ENCODE measurements at regions not wholly inside any gene's neighbourhood (a gene's known extent, or its start where the extent isn't known, plus 50 kb on each side); places are given as distances from the start of the nearest gene placed in this dataset.

- H3K14ac ChIP-seq (replicated peaks; ENCODE audit: low read depth, low read length) = no peak overlapping the region
- H3K4me1 ChIP-seq (ENCODE audit: control insufficient read depth, insufficient read depth, low read length) = peaks cover 2% of the 10 kb centered on the region; the same call in 1 of the 2 replicates
- no peaks in the 10 kb centered on the region; the same call in 1 of the 2 replicates for H3K9me1 ChIP-seq (ENCODE audit: insufficient read depth, low read length)
- no peak overlapping the region for H4K8ac ChIP-seq (ENCODE audit: low read depth in 2 of 2, low read length in 2 of 2)
- no peak overlapping the region for H2AK9ac ChIP-seq (replicated peaks; ENCODE audit: low read depth, low read length, poor library complexity)
- H3K27ac ChIP-seq (ENCODE audit: insufficient read depth, low read length) = no peak overlapping the region
- H2BK20ac ChIP-seq (ENCODE audit: low read depth, low read length) = no peak overlapping the region
- H3K56ac ChIP-seq (ENCODE audit: extremely low read depth, insufficient read depth, low read length) = no peak overlapping the region
- no peak overlapping the region for H2BK5ac ChIP-seq (ENCODE audit: low read depth, low read length, poor library complexity, severe bottlenecking)
- no peaks in the 10 kb centered on the region for H3K9me3 ChIP-seq (ENCODE audit: control insufficient read depth, insufficient read depth, low read length)
- no peak overlapping the region for H3K18ac ChIP-seq (ENCODE audit: low read depth, low read length)
- H3K4me2 ChIP-seq (ENCODE audit: low read depth, low read length) = no peak overlapping the region
- no peak overlapping the region for H2BK120ac ChIP-seq (ENCODE audit: low read depth, low read length)
- no peak overlapping the region for H2AK5ac ChIP-seq (ENCODE audit: low read depth, low read length)
- TF ChIP-seq CHD1 (IDR thresholded peaks at IDR 0.05; ENCODE audit: low read depth, low read length) = no peak
- TF ChIP-seq SMC3 (IDR thresholded peaks at IDR 0.05; ENCODE audit: low read depth, low read length) = no peak
- no peak for TF ChIP-seq NFE2L2 (IDR thresholded peaks at IDR 0.05; ENCODE audit: low read depth, low read length)
- no peak for TF ChIP-seq CEBPB (IDR thresholded peaks at IDR 0.05; ENCODE audit: low read depth, low read length)
- no peak for TF ChIP-seq BHLHE40 (IDR thresholded peaks at IDR 0.05; ENCODE audit: low read depth, low read length)
- TF ChIP-seq CTCF (conservative IDR thresholded peaks at IDR 0.05; ENCODE audit: low read depth, low read length) = no peak
- no peak for TF ChIP-seq FOS (IDR thresholded peaks at IDR 0.05; ENCODE audit: low read depth, low read length)
- TF ChIP-seq ELK1 (IDR thresholded peaks at IDR 0.05; ENCODE audit: borderline replicate concordance, low read depth, low read length) = no peak
- TF ChIP-seq MXI1 (IDR thresholded peaks at IDR 0.05; ENCODE audit: borderline replicate concordance, low read depth, low read length) = no peak
- TF ChIP-seq POLR2A (IDR thresholded peaks at IDR 0.05; ENCODE audit: low read depth, low read length) = no peak
- no peak for TF ChIP-seq MAZ (IDR thresholded peaks at IDR 0.05; ENCODE audit: borderline replicate concordance, low read depth, low read length)
- TF ChIP-seq MAFK (IDR thresholded peaks at IDR 0.05; ENCODE audit: low read depth, low read length) = no peak
- TF ChIP-seq RCOR1 (IDR thresholded peaks at IDR 0.05; ENCODE audit: insufficient replicate concordance, low read length) = no peak
- no peak for TF ChIP-seq RAD21 (IDR thresholded peaks at IDR 0.05; ENCODE audit: low read length)
- in situ Hi-C loops (cut with MboI; ENCODE audit: low sequenced_read_pairs) (no loop called here), intact Hi-C loops (cut with micrococcal nuclease) (no loop called here), dilution Hi-C loops (cut with HindIII; ENCODE audit: low sequenced_read_pairs, unreplicated experiment) (no loop called here)
- DNase-seq (no peak), ATAC-seq (ENCODE audit: low read depth) (no peak)
- ChIA-PET CTCF (interaction anchor here (0.5 kb wide), 1 partner anchor 14 kb away, joined by 3 read pairs; no protein-coding TSS in a partner anchor), POLR2A (ENCODE audit: unreplicated experiment) (no interaction called here)
- no peak overlapping the region for H2BK15ac ChIP-seq (ENCODE audit: low read depth, low read length)
- H4K5ac ChIP-seq (ENCODE audit: low read depth, low read length) = no peak overlapping the region
- H2AFZ ChIP-seq (replicated peaks; ENCODE audit: low read length, poor library complexity) = no peak overlapping the region
- no peak overlapping the region for H4K91ac ChIP-seq (ENCODE audit: insufficient read depth, low read depth, low read length)
- BruUV-seq (replicated peaks) = no TSS peak
- no peaks in the 10 kb centered on the region for H3K36me3 ChIP-seq (ENCODE audit: control insufficient read depth, insufficient read depth, low read length)
- no peak overlapping the region for H3K4me3 ChIP-seq (ENCODE audit: insufficient read depth, low read depth, low read length)
- WGBS, 2 experiments (ENCODE audit: extremely low coverage in 2 of 2, insufficient read length in 1 of 2) = no CpG with 5 or more reads among the region's 4 CpGs
- H3K79me1 ChIP-seq (ENCODE audit: low read depth in 1 of 2, low read length in 2 of 2) = no peaks in the 10 kb centered on the region
- no peak overlapping the region for H3K4ac ChIP-seq (ENCODE audit: low read depth, low read length)
- H3K9ac ChIP-seq (ENCODE audit: low read depth, low read length) = no peak overlapping the region
- H4K20me1 ChIP-seq (ENCODE audit: insufficient read depth, low read length) = no peaks in the 10 kb centered on the region
- no peaks in the 10 kb centered on the region for H3K27me3 ChIP-seq (ENCODE audit: control insufficient read depth, insufficient read depth, low read length)
- no peak overlapping the region for H3K23ac ChIP-seq (ENCODE audit: low read depth, low read length)
Measured at GRCh38 chr13:80010846-80011245, 330.1 kb downstream of the SPRY2 start.

Data from IMR-90 (cell line).